A549 (cell line): ENCODE measurements at regions not wholly inside any gene's neighbourhood (a gene's known extent, or its start where the extent isn't known, plus 50 kb on each side); places are given as distances from the start of the nearest gene placed in this dataset.

Experiments used
- BCL3 ChIP-seq: fragments of >200 bp; sonication (Bioruptor Twin); formaldehyde crosslinking; IDR thresholded peaks from 3 replicates; pipeline ENCODE4 v1.6.1; 2016
- CHD2 ChIP-seq: fragments of 150-350 bp; IDR thresholded peaks from 2 replicates; pipeline ENCODE4 v1.6.1; 2014; ENCODE audit warnings: low read length; ENCODE audit not compliant: partially characterized antibody
- EP300 ChIP-seq, 2 experiments: fragments of >200 bp; sonication (Bioruptor Twin); formaldehyde crosslinking; IDR thresholded peaks; 2 replicates in 1 of 2; 3 replicates in 1 of 2; pipeline ENCODE4 v1.6.1; 2016 to 2017
- ESRRA ChIP-seq: fragments of 150-350 bp; IDR thresholded peaks from 2 replicates; pipeline ENCODE4 v1.6.1; 2014; ENCODE audit warnings: mild to moderate bottlenecking, low read length, borderline replicate concordance
- MAX ChIP-seq: IDR thresholded peaks from 2 replicates; pipeline ENCODE4 v1.6.1; 2012
- MYC ChIP-seq: IDR thresholded peaks from 2 replicates; pipeline ENCODE4 v1.6.1; 2012; ENCODE audit warnings: mild to moderate bottlenecking, inconsistent platforms, low read length, improper control_type of control experiment, borderline replicate concordance
- NFE2L2 ChIP-seq: fragments of 150-350 bp; conservative IDR thresholded peaks from 2 replicates; pipeline ENCODE4 v1.6.1; 2014; ENCODE audit warnings: low read length
- PHF8 ChIP-seq: fragments of 200-600 bp; sonication (generic); IDR thresholded peaks from 2 replicates; pipeline ENCODE4 v1.6.1; 2016; ENCODE audit warnings: low read depth, mild to moderate bottlenecking, antibody characterized with exemption, moderate library complexity, borderline replicate concordance
- POLR2AphosphoS2 ChIP-seq: conservative IDR thresholded peaks from 2 replicates; pipeline ENCODE4 v1.6.1; 2012; ENCODE audit warnings: low read length, improper control_type of control experiment, inconsistent platforms
- RAD21 ChIP-seq, 2 experiments: fragments of >200 bp in 1 of 2; sonication (Bioruptor Twin) in 1 of 2; formaldehyde crosslinking in 1 of 2; IDR thresholded peaks in 1 of 2; conservative IDR thresholded peaks in 1 of 2; 2 replicates in 1 of 2; 3 replicates in 1 of 2; pipeline ENCODE4 v1.6.1; 2012 to 2018; ENCODE audit warnings: inconsistent platforms in 1 of 2
- RCOR1 ChIP-seq: fragments of 150-350 bp; IDR thresholded peaks from 2 replicates; pipeline ENCODE4 v1.6.1; 2014; ENCODE audit warnings: antibody characterized with exemption, low read length, low read depth
- SREBF2 ChIP-seq: fragments of 450-650 bp; IDR thresholded peaks from 2 replicates; pipeline ENCODE4 v1.6.1; 2014; ENCODE audit warnings: mild to moderate bottlenecking, moderate library complexity
- TF ChIP-seq, protein P1 (sequence below): fragments of >200 bp; sonication (Bioruptor Twin); formaldehyde crosslinking; IDR thresholded peaks from 3 replicates; pipeline ENCODE4 v1.5.1; 2016
- TF ChIP-seq, protein P2 (sequence below): fragments of 450-650 bp; IDR thresholded peaks from 2 replicates; pipeline ENCODE4 v1.6.1; 2014; ENCODE audit warnings: antibody characterized with exemption

DNA sequence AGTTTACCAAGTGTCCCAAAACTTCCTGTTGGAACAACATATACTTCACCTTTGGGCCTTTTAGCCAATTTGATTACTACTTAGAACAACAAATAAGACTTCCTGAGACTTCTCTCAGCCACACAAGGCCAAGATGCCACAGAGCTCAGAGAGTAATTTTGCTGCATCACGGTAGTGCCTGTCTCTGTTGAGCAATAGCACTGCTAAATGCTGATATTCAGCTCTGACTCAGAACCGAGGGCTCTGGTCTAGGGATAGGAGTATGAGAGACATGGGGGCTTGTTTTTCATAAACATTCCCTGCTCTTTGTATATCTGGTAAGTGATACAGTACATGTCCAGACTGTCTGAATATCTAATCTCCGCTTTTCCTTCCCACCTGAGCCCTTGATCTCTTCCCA is 260.4 kb upstream of the ARHGAP20 start:
- TF ChIP-seq, protein P1, sequence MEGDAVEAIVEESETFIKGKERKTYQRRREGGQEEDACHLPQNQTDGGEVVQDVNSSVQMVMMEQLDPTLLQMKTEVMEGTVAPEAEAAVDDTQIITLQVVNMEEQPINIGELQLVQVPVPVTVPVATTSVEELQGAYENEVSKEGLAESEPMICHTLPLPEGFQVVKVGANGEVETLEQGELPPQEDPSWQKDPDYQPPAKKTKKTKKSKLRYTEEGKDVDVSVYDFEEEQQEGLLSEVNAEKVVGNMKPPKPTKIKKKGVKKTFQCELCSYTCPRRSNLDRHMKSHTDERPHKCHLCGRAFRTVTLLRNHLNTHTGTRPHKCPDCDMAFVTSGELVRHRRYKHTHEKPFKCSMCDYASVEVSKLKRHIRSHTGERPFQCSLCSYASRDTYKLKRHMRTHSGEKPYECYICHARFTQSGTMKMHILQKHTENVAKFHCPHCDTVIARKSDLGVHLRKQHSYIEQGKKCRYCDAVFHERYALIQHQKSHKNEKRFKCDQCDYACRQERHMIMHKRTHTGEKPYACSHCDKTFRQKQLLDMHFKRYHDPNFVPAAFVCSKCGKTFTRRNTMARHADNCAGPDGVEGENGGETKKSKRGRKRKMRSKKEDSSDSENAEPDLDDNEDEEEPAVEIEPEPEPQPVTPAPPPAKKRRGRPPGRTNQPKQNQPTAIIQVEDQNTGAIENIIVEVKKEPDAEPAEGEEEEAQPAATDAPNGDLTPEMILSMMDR: no peak
- TF ChIP-seq POLR2AphosphoS2 (no peak), MYC (no peak), EP300 (IDR thresholded peaks at IDR 0.05) (no peak), SREBF2 (no peak), BCL3 (no peak), MAX (no peak), ESRRA (no peak), PHF8 (no peak), NFE2L2 (no peak), RCOR1 (no peak), RAD21 (conservative IDR thresholded peaks at IDR 0.05 in 1 of 2, IDR thresholded peaks at IDR 0.05 in 1 of 2) (no peak), CHD2 (no peak)
- TF ChIP-seq, protein P2, sequence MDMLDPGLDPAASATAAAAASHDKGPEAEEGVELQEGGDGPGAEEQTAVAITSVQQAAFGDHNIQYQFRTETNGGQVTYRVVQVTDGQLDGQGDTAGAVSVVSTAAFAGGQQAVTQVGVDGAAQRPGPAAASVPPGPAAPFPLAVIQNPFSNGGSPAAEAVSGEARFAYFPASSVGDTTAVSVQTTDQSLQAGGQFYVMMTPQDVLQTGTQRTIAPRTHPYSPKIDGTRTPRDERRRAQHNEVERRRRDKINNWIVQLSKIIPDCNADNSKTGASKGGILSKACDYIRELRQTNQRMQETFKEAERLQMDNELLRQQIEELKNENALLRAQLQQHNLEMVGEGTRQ: no peak
